GM23338 (cell line): ENCODE measurements at regions not wholly inside any gene's neighbourhood (a gene's known extent, or its start where the extent isn't known, plus 50 kb on each side); places are given as distances from the start of the nearest gene placed in this dataset.

Source experiments
- CREB1 ChIP-seq: fragments of 250-450 bp; sonication (Bioruptor Pico); IDR thresholded peaks from 2 replicates; pipeline ENCODE4 v1.5.0; 2020; ENCODE audit warnings: low read depth, mild to moderate bottlenecking, moderate library complexity
- CTCF ChIP-seq, 2 experiments: fragments of 200-600 bp in 1 of 2; sonication (generic) in 1 of 2; conservative IDR thresholded peaks; 2 replicates each; pipeline versions ENCODE4 v1.5.1 to v1.6.1; 2016 to 2017; ENCODE audit warnings: antibody characterized with exemption in 2 of 2, low read depth in 2 of 2, mild to moderate bottlenecking in 2 of 2, moderate library complexity in 1 of 2
- EZH2 ChIP-seq: fragments of 200-600 bp; sonication (generic); IDR thresholded peaks from one replicate; pipeline ENCODE4 v1.8.0; 2017; ENCODE audit warnings: antibody characterized with exemption, mild to moderate bottlenecking, low read depth; ENCODE audit not compliant: unreplicated experiment
- EZH2phosphoT487 ChIP-seq: fragments of 200-600 bp; sonication (generic); IDR thresholded peaks from one replicate; pipeline ENCODE4 v1.8.1; 2018; ENCODE audit warnings: antibody characterized with exemption; ENCODE audit not compliant: unreplicated experiment
- JUNB ChIP-seq: IDR thresholded peaks from one replicate; pipeline ENCODE4 v1.6.1; 2016; ENCODE audit warnings: antibody characterized with exemption; ENCODE audit not compliant: unreplicated experiment
- POLR2AphosphoS5 ChIP-seq: IDR thresholded peaks from 2 replicates; pipeline ENCODE4 v1.6.1; 2016; ENCODE audit warnings: antibody characterized with exemption, low read depth
- TF ChIP-seq, protein P1 (sequence below): IDR thresholded peaks from one replicate; pipeline ENCODE4 v1.6.1; 2018; ENCODE audit warnings: antibody characterized with exemption; ENCODE audit not compliant: unreplicated experiment
- TF ChIP-seq, protein P2 (sequence below): IDR thresholded peaks from 2 replicates; pipeline ENCODE4 v1.6.1; 2016; ENCODE audit warnings: antibody characterized with exemption

DNA sequence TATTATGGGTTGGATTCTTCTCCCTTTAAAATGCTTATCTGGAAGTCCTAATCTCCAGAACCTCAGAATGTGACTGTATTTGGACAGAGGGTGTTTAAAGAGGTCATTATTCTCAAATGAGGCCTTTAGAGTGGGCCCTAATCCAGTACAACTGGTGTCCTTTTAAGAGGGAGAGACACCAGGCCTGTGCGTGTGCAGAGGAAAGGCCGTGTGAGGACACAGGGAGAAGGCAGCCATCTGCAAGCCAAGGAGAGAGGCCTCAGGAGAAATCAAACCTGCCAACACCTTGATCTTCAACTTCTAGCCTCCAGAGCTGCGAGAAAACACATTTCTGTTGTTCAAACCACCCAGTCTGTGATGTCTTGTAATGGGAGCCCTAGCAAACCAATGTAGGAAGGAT is 235.4 kb upstream of the MYO3A start:
- no peak for TF ChIP-seq CTCF (conservative IDR thresholded peaks at IDR 0.05; ENCODE audit: low read depth in 2 of 2)
- TF ChIP-seq, protein P1, sequence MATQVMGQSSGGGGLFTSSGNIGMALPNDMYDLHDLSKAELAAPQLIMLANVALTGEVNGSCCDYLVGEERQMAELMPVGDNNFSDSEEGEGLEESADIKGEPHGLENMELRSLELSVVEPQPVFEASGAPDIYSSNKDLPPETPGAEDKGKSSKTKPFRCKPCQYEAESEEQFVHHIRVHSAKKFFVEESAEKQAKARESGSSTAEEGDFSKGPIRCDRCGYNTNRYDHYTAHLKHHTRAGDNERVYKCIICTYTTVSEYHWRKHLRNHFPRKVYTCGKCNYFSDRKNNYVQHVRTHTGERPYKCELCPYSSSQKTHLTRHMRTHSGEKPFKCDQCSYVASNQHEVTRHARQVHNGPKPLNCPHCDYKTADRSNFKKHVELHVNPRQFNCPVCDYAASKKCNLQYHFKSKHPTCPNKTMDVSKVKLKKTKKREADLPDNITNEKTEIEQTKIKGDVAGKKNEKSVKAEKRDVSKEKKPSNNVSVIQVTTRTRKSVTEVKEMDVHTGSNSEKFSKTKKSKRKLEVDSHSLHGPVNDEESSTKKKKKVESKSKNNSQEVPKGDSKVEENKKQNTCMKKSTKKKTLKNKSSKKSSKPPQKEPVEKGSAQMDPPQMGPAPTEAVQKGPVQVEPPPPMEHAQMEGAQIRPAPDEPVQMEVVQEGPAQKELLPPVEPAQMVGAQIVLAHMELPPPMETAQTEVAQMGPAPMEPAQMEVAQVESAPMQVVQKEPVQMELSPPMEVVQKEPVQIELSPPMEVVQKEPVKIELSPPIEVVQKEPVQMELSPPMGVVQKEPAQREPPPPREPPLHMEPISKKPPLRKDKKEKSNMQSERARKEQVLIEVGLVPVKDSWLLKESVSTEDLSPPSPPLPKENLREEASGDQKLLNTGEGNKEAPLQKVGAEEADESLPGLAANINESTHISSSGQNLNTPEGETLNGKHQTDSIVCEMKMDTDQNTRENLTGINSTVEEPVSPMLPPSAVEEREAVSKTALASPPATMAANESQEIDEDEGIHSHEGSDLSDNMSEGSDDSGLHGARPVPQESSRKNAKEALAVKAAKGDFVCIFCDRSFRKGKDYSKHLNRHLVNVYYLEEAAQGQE: no peak
- TF ChIP-seq POLR2AphosphoS5: no peak
- no peak for TF ChIP-seq EZH2phosphoT487
- TF ChIP-seq EZH2: no peak
- no peak for TF ChIP-seq JUNB
- TF ChIP-seq CREB1 (CRISPR knock-in tag): no peak
- TF ChIP-seq, protein P2, sequence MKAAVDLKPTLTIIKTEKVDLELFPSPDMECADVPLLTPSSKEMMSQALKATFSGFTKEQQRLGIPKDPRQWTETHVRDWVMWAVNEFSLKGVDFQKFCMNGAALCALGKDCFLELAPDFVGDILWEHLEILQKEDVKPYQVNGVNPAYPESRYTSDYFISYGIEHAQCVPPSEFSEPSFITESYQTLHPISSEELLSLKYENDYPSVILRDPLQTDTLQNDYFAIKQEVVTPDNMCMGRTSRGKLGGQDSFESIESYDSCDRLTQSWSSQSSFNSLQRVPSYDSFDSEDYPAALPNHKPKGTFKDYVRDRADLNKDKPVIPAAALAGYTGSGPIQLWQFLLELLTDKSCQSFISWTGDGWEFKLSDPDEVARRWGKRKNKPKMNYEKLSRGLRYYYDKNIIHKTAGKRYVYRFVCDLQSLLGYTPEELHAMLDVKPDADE: no peak
